Prostate gland (tissue), 2 donors: ENCODE measurements at regions not wholly inside any gene's neighbourhood (a gene's known extent, or its start where the extent isn't known, plus 50 kb on each side); places are given as distances from the start of the nearest gene placed in this dataset.
"Not testable (repeated sequence)": the region's sequence is repeated elsewhere in the genome, so short reads cannot be mapped to it uniquely, and the experiment has no call there.

ENCODE experiments used
- DNase-seq: peaks from one replicate; pipeline ENCODE4 v3.0.0-alpha.2; 2019; ENCODE audit warnings: low spot score
- H3K27ac ChIP-seq, 2 donors: fragments of 200-600 bp; sonication (generic); 2 replicates each; pipeline ENCODE4 v1.5.1; 2017 to 2019
- H3K27me3 ChIP-seq: fragments of 200-600 bp; sonication (generic); replicated peaks from 2 replicates; pipeline ENCODE4 v1.5.1; 2019; ENCODE audit not compliant: insufficient read depth
- H3K36me3 ChIP-seq, 2 donors: fragments of 200-600 bp; sonication (generic); 1 replicate in 1 of 2; 2 replicates in 1 of 2; pipeline versions ENCODE4 v1.5.1 to v1.8.1; 2017 to 2019
- H3K4me1 ChIP-seq: fragments of 200-600 bp; sonication (generic); replicated peaks from 2 replicates; pipeline ENCODE4 v1.5.1; 2019
- H3K4me3 ChIP-seq, 2 donors: fragments of 200-600 bp; sonication (generic); 2 replicates each; pipeline ENCODE4 v1.5.1; 2017 to 2019
- H3K9me3 ChIP-seq: fragments of 200-600 bp; sonication (generic); 2 replicates; pipeline ENCODE4 v1.5.1; 2017
- POLR2A ChIP-seq: fragments of 450-650 bp; IDR thresholded peaks from one replicate; pipeline ENCODE4 v1.6.1; 2016; ENCODE audit warnings: antibody characterized with exemption, mild to moderate bottlenecking
- POLR2AphosphoS5 ChIP-seq: sonication (generic); formaldehyde crosslinking; IDR thresholded peaks from one replicate; pipeline ENCODE4 v1.6.1; 2017; ENCODE audit warnings: antibody characterized with exemption
- WGBS: methylation state at CpG from one replicate; pipeline ENCODE4 v1.1.5; 2018; 5-methylcytosine and 5-hydroxymethylcytosine counted together
- intact Hi-C: fragments of 100-400 bp; cut with DNase I; formaldehyde crosslinking; loops from one replicate; pipeline ENCODE4 v1.14.2; 2022
- TF ChIP-seq, protein P1 (sequence below), 4 experiments: fragments of 200-600 bp in 2 of 4; fragments of 450-650 bp in 2 of 4; sonication (generic) in 2 of 4; IDR thresholded peaks; 1 replicate in 3 of 4; 2 replicates in 1 of 4; pipeline ENCODE4 v1.5.1; 2016 to 2019; ENCODE audit warnings: antibody characterized with exemption in 4 of 4, mild to moderate bottlenecking in 2 of 4, moderate library complexity in 2 of 4

DNA sequence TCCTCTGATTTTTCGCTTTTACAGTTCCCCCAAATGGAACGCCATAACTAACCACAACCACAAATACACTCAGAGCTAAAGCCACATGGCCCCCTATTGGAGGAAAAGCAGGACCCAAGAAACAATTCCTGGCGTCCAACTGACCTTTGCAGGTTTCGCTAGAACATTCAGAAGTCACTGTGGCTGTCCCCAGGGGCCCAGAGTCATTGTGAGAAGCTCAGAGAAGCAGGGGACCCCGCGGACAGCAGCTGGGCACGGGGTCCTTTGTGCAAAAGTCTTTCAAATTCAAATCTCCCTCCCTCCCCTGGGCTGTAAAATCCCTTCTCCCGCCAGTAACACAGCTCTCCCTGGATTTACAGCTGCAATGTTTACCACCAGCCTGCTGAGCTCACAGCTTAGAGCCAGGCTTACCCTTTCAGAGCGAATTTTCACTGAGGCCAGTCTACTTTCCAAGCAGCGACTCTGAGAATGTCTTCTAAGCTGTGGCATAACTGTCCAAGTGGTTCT lies 214.8 kb downstream of the CRLF2 start:
- WGBS, result 17% methylated on average over 10 of the region's 10 CpGs
- intact Hi-C loops, result no loop called here

DNA sequence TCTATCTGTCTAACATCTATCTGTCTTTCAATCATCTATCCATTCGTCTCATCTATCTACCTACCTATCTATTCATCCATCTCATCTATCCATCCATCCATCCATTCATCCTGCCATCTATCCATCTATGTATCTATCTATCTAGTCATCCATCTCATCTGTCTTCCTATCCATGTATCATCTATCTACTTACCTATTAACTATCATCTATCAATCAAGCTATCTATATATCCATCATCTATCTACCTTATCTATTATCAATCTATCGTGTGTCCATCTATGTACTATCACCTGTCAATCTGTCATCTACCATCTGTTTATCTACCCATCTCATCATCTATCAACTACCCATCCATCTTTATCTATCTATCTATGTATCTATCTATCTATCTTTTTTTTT lies 217.7 kb downstream of the CRLF2 start:
- intact Hi-C loops, result no loop called here
- Histone ChIP-seq H3K4me3 (no peak overlapping the region), H3K36me3 (no peaks in the 10 kb centered on the region), H3K27me3 (no peaks in the 10 kb centered on the region), H3K27ac (no peak overlapping the region), H3K4me1 (no peaks in the 10 kb centered on the region), H3K9me3 (no peaks in the 10 kb centered on the region)
- TF ChIP-seq POLR2A, result no peak
- no peak for DNase-seq
- 89% methylated on average over 2 of the region's 2 CpGs for WGBS

More for the DNA sequence above, 214.8 kb downstream of the CRLF2 start:
- H3K9me3 ChIP-seq, result no peaks in the 10 kb centered on the region
- H3K27me3 ChIP-seq, result no peaks in the 10 kb centered on the region
- no peak overlapping the region for H3K4me3 ChIP-seq
- no peaks in the 10 kb centered on the region for H3K4me1 ChIP-seq
- no peak overlapping the region for H3K27ac ChIP-seq
- no peaks in the 10 kb centered on the region for H3K36me3 ChIP-seq
- TF ChIP-seq, protein P1, sequence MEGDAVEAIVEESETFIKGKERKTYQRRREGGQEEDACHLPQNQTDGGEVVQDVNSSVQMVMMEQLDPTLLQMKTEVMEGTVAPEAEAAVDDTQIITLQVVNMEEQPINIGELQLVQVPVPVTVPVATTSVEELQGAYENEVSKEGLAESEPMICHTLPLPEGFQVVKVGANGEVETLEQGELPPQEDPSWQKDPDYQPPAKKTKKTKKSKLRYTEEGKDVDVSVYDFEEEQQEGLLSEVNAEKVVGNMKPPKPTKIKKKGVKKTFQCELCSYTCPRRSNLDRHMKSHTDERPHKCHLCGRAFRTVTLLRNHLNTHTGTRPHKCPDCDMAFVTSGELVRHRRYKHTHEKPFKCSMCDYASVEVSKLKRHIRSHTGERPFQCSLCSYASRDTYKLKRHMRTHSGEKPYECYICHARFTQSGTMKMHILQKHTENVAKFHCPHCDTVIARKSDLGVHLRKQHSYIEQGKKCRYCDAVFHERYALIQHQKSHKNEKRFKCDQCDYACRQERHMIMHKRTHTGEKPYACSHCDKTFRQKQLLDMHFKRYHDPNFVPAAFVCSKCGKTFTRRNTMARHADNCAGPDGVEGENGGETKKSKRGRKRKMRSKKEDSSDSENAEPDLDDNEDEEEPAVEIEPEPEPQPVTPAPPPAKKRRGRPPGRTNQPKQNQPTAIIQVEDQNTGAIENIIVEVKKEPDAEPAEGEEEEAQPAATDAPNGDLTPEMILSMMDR (IDR thresholded peaks at IDR 0.05), result no peak
- TF ChIP-seq POLR2A, result no peak
- DNase-seq, result no peak

DNA sequence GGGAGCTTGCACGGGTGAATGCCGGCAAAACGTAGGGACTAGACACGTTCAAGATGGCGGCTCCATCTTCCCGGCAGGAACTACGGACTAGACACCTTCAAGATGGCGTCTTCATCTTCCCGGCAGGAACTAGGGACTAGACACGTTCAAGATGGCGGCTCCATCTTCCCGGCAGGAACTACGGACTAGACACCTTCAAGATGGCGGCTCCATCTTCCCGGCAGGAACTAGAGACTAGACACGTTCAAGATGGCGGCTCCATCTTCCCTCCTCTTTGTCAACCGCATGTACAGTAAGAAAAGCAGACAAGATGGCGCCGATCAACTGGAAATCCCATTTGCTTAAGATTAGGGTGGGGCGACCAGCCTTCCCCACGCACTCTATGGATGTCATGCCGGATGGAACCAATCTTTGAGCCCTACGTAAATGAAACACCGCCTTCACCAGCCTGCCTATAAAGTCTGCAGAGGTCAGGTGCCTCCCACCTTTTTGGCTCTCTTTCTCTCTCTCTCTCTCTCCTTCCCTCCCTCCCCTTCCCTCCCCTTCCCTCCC lies 222.4 kb downstream of the CRLF2 start:
- H3K4me3 ChIP-seq, result no peak overlapping the region
- no peaks in the 10 kb centered on the region for H3K9me3 ChIP-seq
- WGBS, result 92% methylated on average over 25 of the region's 25 CpGs
- TF ChIP-seq POLR2A (no peak), POLR2AphosphoS5 (no peak)
- TF ChIP-seq, protein P1 (IDR thresholded peaks at IDR 0.05), result no peak
- no peaks in the 10 kb centered on the region for H3K27me3 ChIP-seq
- no peaks in the 10 kb centered on the region for H3K36me3 ChIP-seq
- H3K4me1 ChIP-seq, result no peaks in the 10 kb centered on the region
- intact Hi-C loops, result no loop called here
- DNase-seq, result no peak
- H3K27ac ChIP-seq, result no peak overlapping the region

DNA sequence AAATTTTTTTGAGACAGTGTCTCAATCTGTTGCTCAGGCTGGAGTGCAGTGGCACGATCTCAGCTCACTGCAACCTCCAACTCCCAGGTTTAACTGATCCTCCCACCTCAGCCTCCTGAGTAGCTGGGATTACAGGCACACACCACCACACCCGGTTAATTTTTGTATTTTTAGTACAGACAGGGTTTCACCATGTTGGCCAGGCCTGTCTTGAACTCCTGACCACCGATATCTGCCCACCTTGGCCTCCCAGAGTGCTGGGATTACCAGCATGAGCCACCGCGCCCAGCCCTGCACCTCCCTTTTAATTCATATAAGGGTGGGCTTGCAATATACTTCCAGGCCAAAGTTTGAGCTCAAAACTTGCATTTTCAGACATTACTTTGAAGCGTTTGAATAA lies 223.9 kb downstream of the CRLF2 start:
- H3K27ac ChIP-seq, H3K27me3 ChIP-seq, H3K36me3 ChIP-seq, H3K4me1 ChIP-seq, H3K4me3 ChIP-seq, intact Hi-C loops, DNase-seq, H3K9me3 ChIP-seq: not testable (repeated sequence)
- WGBS, result 88% methylated on average over 6 of the region's 6 CpGs

DNA sequence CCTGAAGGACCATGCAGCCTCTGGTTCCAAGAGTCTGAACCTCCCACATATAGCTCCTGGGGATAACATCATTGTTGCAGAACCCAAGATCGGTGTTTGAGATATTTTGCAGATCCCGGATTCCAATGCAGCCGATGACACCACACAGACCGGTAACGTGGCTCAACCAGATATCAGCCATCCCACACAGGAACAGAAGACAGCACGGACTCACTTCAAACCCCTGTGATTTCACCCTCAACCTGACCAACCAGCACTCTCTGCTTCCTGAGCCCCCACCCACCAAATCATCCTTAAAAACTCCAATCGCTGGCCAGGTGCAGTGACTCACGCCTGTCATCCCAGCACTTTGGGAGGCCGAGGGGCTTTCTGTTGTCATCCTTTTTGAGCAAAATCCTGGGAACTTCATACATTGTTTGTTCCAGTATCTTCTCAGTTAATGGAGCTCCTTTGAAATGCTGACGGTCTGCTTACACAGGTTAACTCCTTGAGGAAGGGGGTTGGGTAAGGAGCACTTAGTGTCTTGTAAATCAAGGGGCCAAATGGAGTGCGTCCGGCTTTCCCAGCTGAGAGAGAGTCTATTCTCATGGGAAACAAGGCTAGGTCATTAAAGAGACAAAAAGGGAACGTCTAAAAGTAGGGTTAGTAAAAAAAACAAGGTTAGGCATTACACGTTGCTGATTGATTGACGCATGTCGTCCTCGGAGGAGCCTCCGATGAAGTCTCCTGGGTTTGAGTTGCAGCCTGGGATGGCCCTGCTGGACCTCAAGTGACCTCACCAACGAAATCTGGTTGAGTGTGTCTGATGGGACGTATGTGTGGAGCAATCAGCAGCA lies 230.4 kb downstream of the CRLF2 start:
- WGBS, result 10% methylated on average over 17 of the region's 20 CpGs
- no peaks in the 10 kb centered on the region for H3K4me1 ChIP-seq
- no peak overlapping the region for H3K27ac ChIP-seq
- DNase-seq, result no peak
- H3K4me3 ChIP-seq, result no peak overlapping the region
- no peaks in the 10 kb centered on the region for H3K9me3 ChIP-seq
- no peaks in the 10 kb centered on the region for H3K36me3 ChIP-seq
- TF ChIP-seq POLR2AphosphoS5 (no peak), POLR2A (no peak)
- TF ChIP-seq, protein P1 (IDR thresholded peaks at IDR 0.05), result no peak
- intact Hi-C loops, result no loop called here
- peaks cover 2% of the 10 kb centered on the region for H3K27me3 ChIP-seq
